ENCODE measurements at regions not wholly inside any gene's neighbourhood (a gene's known extent, or its start where the extent isn't known, plus 50 kb on each side); places are given as distances from the start of the nearest gene placed in this dataset.

GRCh38 chr10:44859546-44860285, 51.4 kb upstream of the TMEM72 start:
- Mint-ChIP-seq H3K4me3 (no peak overlapping the region), H3K4me1 (peaks cover 12% of the 10 kb centered on the region in 2 donors), H3K27ac (no peak overlapping the region), H3K36me3 (no peaks in the 10 kb centered on the region), H3K9me3 (no peaks in the 10 kb centered on the region), H3K27me3 (ENCODE audit: low read depth in 2 of 2) (peaks cover 20 to 29% of the 10 kb centered on the region in 2 donors)
- H3K27me3 ChIP-seq (ENCODE audit: control insufficient read depth, insufficient read depth, low read length) = peaks cover 5% of the 10 kb centered on the region
- no peaks in the 10 kb centered on the region for H3K36me3 ChIP-seq (ENCODE audit: control insufficient read depth, insufficient read depth, low read length)
- ATAC-seq (no peak), DNase-seq (no peak)
- WGBS (ENCODE audit: insufficient coverage) = 89% methylated on average over 12 of the region's 13 CpGs
- no peak overlapping the region for H3K4me3 ChIP-seq (ENCODE audit: low read length)
- H3K27ac ChIP-seq (ENCODE audit: low read length) = no peak overlapping the region
- intact Hi-C loops (cut with micrococcal nuclease) = no loop called here
- H3K9me3 ChIP-seq (ENCODE audit: control insufficient read depth, insufficient read depth, low read length) = no peaks in the 10 kb centered on the region
- TF ChIP-seq, protein P1, sequence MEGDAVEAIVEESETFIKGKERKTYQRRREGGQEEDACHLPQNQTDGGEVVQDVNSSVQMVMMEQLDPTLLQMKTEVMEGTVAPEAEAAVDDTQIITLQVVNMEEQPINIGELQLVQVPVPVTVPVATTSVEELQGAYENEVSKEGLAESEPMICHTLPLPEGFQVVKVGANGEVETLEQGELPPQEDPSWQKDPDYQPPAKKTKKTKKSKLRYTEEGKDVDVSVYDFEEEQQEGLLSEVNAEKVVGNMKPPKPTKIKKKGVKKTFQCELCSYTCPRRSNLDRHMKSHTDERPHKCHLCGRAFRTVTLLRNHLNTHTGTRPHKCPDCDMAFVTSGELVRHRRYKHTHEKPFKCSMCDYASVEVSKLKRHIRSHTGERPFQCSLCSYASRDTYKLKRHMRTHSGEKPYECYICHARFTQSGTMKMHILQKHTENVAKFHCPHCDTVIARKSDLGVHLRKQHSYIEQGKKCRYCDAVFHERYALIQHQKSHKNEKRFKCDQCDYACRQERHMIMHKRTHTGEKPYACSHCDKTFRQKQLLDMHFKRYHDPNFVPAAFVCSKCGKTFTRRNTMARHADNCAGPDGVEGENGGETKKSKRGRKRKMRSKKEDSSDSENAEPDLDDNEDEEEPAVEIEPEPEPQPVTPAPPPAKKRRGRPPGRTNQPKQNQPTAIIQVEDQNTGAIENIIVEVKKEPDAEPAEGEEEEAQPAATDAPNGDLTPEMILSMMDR (IDR thresholded peaks at IDR 0.05) = no peak
- H3K4me1 ChIP-seq (ENCODE audit: control insufficient read depth, insufficient read depth, low read length) = peaks cover 9% of the 10 kb centered on the region

DNA sequence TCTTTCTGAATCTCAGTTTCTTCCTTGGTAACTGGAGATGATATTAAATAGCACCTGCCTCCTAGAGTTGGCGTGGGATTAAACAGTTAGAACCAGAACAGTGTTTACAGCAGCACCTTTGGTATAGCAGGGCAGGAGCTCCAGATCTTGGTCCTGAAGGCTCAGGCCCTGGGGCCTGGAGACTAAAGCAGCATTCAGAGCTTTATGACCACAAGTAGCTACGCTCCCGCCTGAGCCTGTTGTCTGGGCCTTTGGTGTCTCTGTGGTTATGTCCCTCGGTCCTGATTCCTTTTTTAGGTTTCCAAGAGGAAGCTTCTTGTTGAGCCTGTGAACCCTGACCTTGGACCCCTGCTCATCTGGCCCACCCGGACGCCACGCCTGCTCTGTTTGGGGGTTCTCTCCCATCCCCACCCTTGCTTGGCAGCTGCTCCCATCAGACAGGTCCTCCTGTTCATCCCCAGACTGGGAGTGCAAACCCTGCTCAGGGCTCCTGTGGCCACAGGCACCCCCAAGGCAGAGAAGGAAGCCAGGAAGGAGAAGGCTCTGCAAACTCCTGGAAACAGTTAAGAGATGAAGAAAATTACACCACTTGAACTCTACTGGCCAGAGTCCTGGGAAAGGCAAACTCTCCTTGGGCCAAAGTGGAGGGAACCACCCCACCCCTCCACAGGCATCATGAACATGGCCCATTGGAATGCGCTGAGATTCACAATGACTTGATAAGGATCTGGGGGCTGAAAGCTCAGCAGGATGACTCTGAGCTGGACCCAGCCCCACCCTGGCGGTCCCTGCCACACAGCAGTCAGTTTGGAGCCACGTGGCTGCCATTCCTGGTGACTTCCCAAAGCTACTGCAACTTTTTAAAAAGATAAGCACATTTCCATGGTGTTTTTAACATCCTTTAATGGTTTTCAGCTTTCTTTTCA, 50.1 kb upstream of the TMEM72 start:
- Mint-ChIP-seq H3K9me3 (no peaks in the 10 kb centered on the region), H3K27me3 (ENCODE audit: low read depth in 2 of 2) (peaks cover 31 to 43% of the 10 kb centered on the region in 2 donors), H3K27ac (no peak overlapping the region), H3K4me3 (no peak overlapping the region), H3K4me1 (peaks cover 16% of the 10 kb centered on the region in 2 donors), H3K36me3 (no peaks in the 10 kb centered on the region)
- Histone ChIP-seq H3K9me3 (ENCODE audit: control insufficient read depth, insufficient read depth, low read length) (no peaks in the 10 kb centered on the region), H3K27me3 (ENCODE audit: control insufficient read depth, insufficient read depth, low read length) (peaks cover 13% of the 10 kb centered on the region), H3K36me3 (ENCODE audit: control insufficient read depth, insufficient read depth, low read length) (no peaks in the 10 kb centered on the region), H3K4me1 (ENCODE audit: control insufficient read depth, insufficient read depth, low read length) (peaks cover 14% of the 10 kb centered on the region), H3K4me3 (ENCODE audit: low read length) (no peak overlapping the region), H3K27ac (ENCODE audit: low read length) (no peak overlapping the region)
- 78% methylated on average over 10 of the region's 10 CpGs for WGBS (ENCODE audit: insufficient coverage)
- intact Hi-C loops (cut with micrococcal nuclease) = no loop called here
- ATAC-seq (no peak), DNase-seq (no peak)
- TF ChIP-seq, protein P1 (IDR thresholded peaks at IDR 0.05) = no peak

All from natural killer cell (primary cell).